HepG2 (cell line): ENCODE measurements at regions not wholly inside any gene's neighbourhood (a gene's known extent, or its start where the extent isn't known, plus 50 kb on each side); places are given as distances from the start of the nearest gene placed in this dataset.

Experiments used
- ATF2 ChIP-seq: sonication (generic); formaldehyde crosslinking; IDR thresholded peaks from 2 replicates; pipeline ENCODE4 v1.4.0; 2020; ENCODE audit warnings: missing genetic modification reagents
- TCF12 ChIP-seq, 2 experiments: fragments of 450-650 bp in 1 of 2; sonication (generic) in 1 of 2; formaldehyde crosslinking in 1 of 2; IDR thresholded peaks; 2 replicates each; pipeline versions ENCODE4 v1.6.1 to v1.8.0; 2017 to 2022; ENCODE audit warnings: antibody characterized with exemption in 1 of 2, mild to moderate bottlenecking in 1 of 2, missing genetic modification reagents in 1 of 2, moderate library complexity in 1 of 2
- ZNF232 ChIP-seq: sonication (generic); formaldehyde crosslinking; IDR thresholded peaks from 2 replicates; pipeline ENCODE4 v1.4.0; 2020; ENCODE audit warnings: missing genetic modification reagents, borderline replicate concordance
- ZNF512 ChIP-seq: sonication (generic); formaldehyde crosslinking; IDR thresholded peaks from 2 replicates; pipeline ENCODE4 v1.4.0; 2020; ENCODE audit warnings: mild to moderate bottlenecking, missing genetic modification reagents

- TF ChIP-seq ATF2 (CRISPR knock-in tag) (no peak), TCF12 (IDR thresholded peaks at IDR 0.05) (no peak), TCF12 (CRISPR knock-in tag; IDR thresholded peaks at IDR 0.05) (no peak), ZNF232 (CRISPR knock-in tag) (no peak), ZNF512 (CRISPR knock-in tag) (no peak)
Observed at GRCh38 chr10:62640411-62640810, 164.1 kb upstream of the ADO start.
